Activated B cell treated with CpG ODN at 0.5 μM for 24 hours (primary cell): ENCODE measurements at regions not wholly inside any gene's neighbourhood (a gene's known extent, or its start where the extent isn't known, plus 50 kb on each side); places are given as distances from the start of the nearest gene placed in this dataset.

Experiments used
- ATAC-seq: fragments of 200-7000 bp; cut with Tn5 transposase; one replicate; pipeline ENCODE4 v1.10.0; 2021; ENCODE audit warnings: low read depth, mild to moderate bottlenecking, moderate library complexity
- CTCF ChIA-PET: fragments of 350-600 bp; sonication (Branson Sonifier 250); formaldehyde crosslinking; loops from one replicate; lab custom pipeline; 2021; ENCODE audit warnings: antibody characterized with exemption; lab: Charles Lee
- POLR2A ChIA-PET: fragments of 350-600 bp; sonication (Branson Sonifier 250); formaldehyde crosslinking; loops from one replicate; lab custom pipeline; 2021; ENCODE audit warnings: antibody characterized with exemption; lab: Charles Lee
- DNase-seq: peaks from one replicate; pipeline ENCODE4 v3.0.0; 2022
- H3K27ac Mint-ChIP-seq: one replicate; pipeline ENCODE4 v1.8.0; 2020; ENCODE audit warnings: mixed read lengths
- H3K27me3 Mint-ChIP-seq: one replicate; pipeline ENCODE4 v1.8.0; 2021; ENCODE audit warnings: mixed read lengths
- H3K36me3 Mint-ChIP-seq: one replicate; pipeline ENCODE4 v1.8.0; 2021; ENCODE audit warnings: low read depth, mixed read lengths
- H3K4me1 Mint-ChIP-seq: one replicate; pipeline ENCODE4 v1.8.0; 2021; ENCODE audit warnings: mixed read lengths
- H3K4me3 Mint-ChIP-seq: one replicate; pipeline ENCODE4 v1.8.0; 2020; ENCODE audit warnings: mild to moderate bottlenecking, mixed read lengths
- H3K9me3 Mint-ChIP-seq: one replicate; pipeline ENCODE4 v1.8.0; 2020; ENCODE audit warnings: mixed read lengths
- intact Hi-C: fragments of 100-400 bp; cut with micrococcal nuclease; formaldehyde crosslinking; loops from one replicate; pipeline ENCODE4 v1.15.1; 2024
- TF ChIP-seq, protein P1 (sequence below): fragments of 200-600 bp; IDR thresholded peaks from one replicate; pipeline ENCODE4 v1.8.0; 2022; ENCODE audit warnings: antibody characterized with exemption, mild to moderate bottlenecking

DNA sequence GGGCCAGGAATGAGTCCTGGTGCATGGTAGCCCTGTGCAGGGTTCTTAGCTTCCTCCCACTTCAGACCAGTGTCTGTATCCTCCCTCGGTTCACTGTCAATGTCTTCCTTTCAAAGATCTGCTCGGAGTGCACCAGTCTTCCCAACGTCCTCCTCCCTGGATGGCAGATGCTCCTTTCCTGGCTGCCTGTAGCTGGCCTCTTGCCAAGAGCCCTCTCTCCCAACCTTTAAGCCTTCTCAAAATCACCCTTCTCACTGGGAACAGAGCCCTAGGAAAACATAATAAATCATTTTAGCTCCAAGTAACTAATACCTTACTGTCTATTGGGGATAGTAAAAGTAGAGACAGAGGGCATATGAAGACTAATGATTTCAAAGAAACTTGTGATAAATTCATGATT is 490.6 kb downstream of the CCSER2 start:
- no peak for DNase-seq
- H3K36me3 Mint-ChIP-seq, result no peaks in the 10 kb centered on the region
- H3K4me1 Mint-ChIP-seq, result no peaks in the 10 kb centered on the region
- peaks cover 9% of the 10 kb centered on the region for H3K27me3 Mint-ChIP-seq
- H3K9me3 Mint-ChIP-seq, result no peaks in the 10 kb centered on the region
- TF ChIP-seq, protein P1, sequence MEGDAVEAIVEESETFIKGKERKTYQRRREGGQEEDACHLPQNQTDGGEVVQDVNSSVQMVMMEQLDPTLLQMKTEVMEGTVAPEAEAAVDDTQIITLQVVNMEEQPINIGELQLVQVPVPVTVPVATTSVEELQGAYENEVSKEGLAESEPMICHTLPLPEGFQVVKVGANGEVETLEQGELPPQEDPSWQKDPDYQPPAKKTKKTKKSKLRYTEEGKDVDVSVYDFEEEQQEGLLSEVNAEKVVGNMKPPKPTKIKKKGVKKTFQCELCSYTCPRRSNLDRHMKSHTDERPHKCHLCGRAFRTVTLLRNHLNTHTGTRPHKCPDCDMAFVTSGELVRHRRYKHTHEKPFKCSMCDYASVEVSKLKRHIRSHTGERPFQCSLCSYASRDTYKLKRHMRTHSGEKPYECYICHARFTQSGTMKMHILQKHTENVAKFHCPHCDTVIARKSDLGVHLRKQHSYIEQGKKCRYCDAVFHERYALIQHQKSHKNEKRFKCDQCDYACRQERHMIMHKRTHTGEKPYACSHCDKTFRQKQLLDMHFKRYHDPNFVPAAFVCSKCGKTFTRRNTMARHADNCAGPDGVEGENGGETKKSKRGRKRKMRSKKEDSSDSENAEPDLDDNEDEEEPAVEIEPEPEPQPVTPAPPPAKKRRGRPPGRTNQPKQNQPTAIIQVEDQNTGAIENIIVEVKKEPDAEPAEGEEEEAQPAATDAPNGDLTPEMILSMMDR, result no peak
- intact Hi-C loops, result no loop called here
- ChIA-PET POLR2A (no interaction called here), CTCF (no interaction called here)
- ATAC-seq, result no peak
- no peak overlapping the region for H3K4me3 Mint-ChIP-seq
- H3K27ac Mint-ChIP-seq, result no peak overlapping the region

DNA sequence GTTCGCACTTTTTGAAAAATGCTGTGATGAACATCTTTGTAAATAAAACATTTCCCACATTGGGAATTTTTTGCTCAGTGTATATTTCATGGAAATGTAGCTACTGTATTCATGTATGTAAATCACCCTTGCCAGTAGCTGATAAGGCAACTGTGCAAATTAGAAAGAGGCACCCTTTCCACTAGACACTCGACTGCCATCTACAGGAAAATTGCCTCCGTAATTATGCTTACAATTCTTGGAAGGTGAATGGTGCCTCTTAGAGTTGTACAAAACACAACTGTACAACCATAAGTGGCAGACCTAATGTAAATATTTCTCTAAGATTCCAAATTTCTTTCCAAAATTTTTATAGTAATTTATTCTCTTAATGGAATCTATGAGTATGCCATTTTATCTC is 491.7 kb downstream of the CCSER2 start:
- ATAC-seq (no peak), DNase-seq (no peak)
- intact Hi-C loops, result no loop called here
- H3K36me3 Mint-ChIP-seq, result no peaks in the 10 kb centered on the region
- no peaks in the 10 kb centered on the region for H3K9me3 Mint-ChIP-seq
- no peak overlapping the region for H3K27ac Mint-ChIP-seq
- TF ChIP-seq, protein P1, result no peak
- no peak overlapping the region for H3K4me3 Mint-ChIP-seq
- ChIA-PET CTCF (no interaction called here), POLR2A (no interaction called here)
- H3K27me3 Mint-ChIP-seq, result peaks cover 5% of the 10 kb centered on the region
- H3K4me1 Mint-ChIP-seq, result no peaks in the 10 kb centered on the region

DNA sequence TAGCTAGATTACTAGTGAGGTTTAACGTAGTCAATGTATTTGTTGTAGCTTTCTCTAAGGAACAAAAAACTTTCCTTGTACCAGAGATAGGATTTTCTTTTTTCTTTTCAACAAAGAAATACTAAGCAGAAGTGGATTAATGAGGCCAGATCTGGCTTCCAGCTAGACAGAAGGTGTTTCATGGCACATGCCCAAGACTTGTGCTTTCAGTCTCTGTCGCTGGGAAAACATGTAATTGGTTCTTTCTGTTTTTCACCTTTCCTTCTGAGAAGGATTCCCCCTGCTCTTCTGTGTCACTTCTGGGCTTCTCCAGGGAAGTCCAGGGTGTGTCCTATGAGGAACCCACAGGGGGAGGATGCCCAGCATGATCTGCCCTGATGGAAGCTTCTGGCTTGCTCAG is 492.2 kb downstream of the CCSER2 start:
- Mint-ChIP-seq H3K36me3 (no peaks in the 10 kb centered on the region), H3K9me3 (no peaks in the 10 kb centered on the region), H3K4me3 (no peak overlapping the region), H3K27me3 (peaks cover 5% of the 10 kb centered on the region), H3K4me1 (no peaks in the 10 kb centered on the region), H3K27ac (no peak overlapping the region)
- ChIA-PET POLR2A (no interaction called here), CTCF (no interaction called here)
- TF ChIP-seq, protein P1, result no peak
- no peak for ATAC-seq
- intact Hi-C loops, result no loop called here
- no peak for DNase-seq

DNA sequence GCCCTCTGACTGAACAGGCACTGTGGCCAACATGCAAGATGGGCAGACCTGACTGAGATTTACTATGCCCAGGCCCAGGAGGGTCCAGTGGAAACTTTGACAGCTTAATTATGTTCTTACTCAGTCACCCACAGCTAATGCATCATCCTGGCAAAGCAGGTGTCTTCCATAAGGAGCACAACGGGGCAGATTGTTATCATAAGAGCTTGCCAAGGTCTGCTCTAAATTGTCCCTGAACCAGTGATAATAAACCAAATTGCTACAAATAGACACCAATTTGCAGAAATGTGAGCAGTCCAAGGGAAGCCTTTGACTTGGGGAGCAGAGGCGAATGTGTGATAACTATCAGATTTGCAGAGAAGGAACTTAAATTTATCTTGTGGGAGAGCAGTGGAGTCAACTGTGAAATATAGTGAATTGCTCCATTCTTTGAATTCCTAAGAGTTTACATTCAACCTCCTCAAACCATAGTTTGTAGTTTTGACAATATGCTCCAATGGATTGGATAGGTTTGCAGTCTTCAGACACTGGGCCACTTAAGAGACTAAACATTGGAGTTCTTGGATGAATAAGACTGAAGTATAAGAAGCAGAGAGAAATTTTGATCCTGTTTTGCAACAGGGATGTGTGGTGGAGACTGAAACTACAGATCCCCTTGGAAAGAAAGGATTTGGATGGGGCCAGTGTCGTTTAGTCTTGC is 494.7 kb downstream of the CCSER2 start:
- Mint-ChIP-seq H3K4me1 (no peaks in the 10 kb centered on the region), H3K36me3 (no peaks in the 10 kb centered on the region), H3K27me3 (peaks cover 3% of the 10 kb centered on the region), H3K9me3 (no peaks in the 10 kb centered on the region), H3K4me3 (no peak overlapping the region), H3K27ac (no peak overlapping the region)
- ATAC-seq (no peak), DNase-seq (no peak)
- ChIA-PET POLR2A (no interaction called here), CTCF (no interaction called here)
- intact Hi-C loops, result no loop called here
- TF ChIP-seq, protein P1, result no peak

DNA sequence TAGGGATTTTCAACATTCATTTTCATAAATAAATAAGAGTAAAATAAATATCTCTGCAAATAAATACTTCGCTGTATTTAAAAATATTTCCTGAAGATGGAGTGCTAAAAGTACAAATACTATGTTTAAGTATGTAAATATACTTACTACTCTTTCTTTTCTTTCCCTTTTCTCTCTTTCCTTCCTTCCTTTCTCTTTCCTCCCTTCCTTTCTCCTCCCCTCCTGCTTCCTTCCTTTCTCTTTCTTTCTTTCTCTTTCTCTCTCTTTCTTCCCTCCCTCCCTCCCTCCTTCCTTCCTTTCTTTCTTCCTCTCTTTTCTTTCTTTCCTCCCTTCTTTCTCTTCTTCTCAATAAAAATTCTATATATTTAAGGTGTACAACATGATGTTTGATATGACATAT is 496.1 kb downstream of the CCSER2 start:
- no peak for DNase-seq
- ChIA-PET POLR2A (no interaction called here), CTCF (no interaction called here)
- no peaks in the 10 kb centered on the region for H3K4me1 Mint-ChIP-seq
- H3K9me3 Mint-ChIP-seq, result no peaks in the 10 kb centered on the region
- intact Hi-C loops, result no loop called here
- no peaks in the 10 kb centered on the region for H3K27me3 Mint-ChIP-seq
- no peak for ATAC-seq
- TF ChIP-seq, protein P1, result no peak
- no peak overlapping the region for H3K4me3 Mint-ChIP-seq
- no peak overlapping the region for H3K27ac Mint-ChIP-seq
- H3K36me3 Mint-ChIP-seq, result no peaks in the 10 kb centered on the region
